Ovary (tissue), 3 donors: ENCODE measurements at regions not wholly inside any gene's neighbourhood (a gene's known extent, or its start where the extent isn't known, plus 50 kb on each side); places are given as distances from the start of the nearest gene placed in this dataset.

Experiments
- CTCF ChIP-seq, 3 donors: fragments of 450-650 bp in 2 of 3; fragments of 200-600 bp in 1 of 3; IDR thresholded peaks; one replicate each; pipeline versions ENCODE4 v1.5.1 to v1.8.0; 2016 to 2022; ENCODE audit warnings: antibody characterized with exemption in 3 of 3, mild to moderate bottlenecking in 1 of 3
- EP300 ChIP-seq: sonication (generic); formaldehyde crosslinking; IDR thresholded peaks from one replicate; pipeline ENCODE4 v1.6.1; 2017; ENCODE audit warnings: antibody characterized with exemption
- donor health status: DM: no; HTN: no; CAD: no.

GRCh38 chr2:12818416-12819102, 101.8 kb downstream of the TRIB2 start:
- TF ChIP-seq CTCF (IDR thresholded peaks at IDR 0.05): no peak
- TF ChIP-seq EP300: no peak
